Endothelial cell of umbilical vein (primary cell): ENCODE measurements at regions not wholly inside any gene's neighbourhood (a gene's known extent, or its start where the extent isn't known, plus 50 kb on each side); places are given as distances from the start of the nearest gene placed in this dataset.

Experiments
- CTCF ChIP-seq, 2 donors: IDR thresholded peaks; 1 replicate in 1 of 2; 2 replicates in 1 of 2; pipeline ENCODE4 v1.5.1; 2011; ENCODE audit warnings: low read length in 2 of 2, mild to moderate bottlenecking in 2 of 2, moderate library complexity in 2 of 2, control low read depth in 1 of 2, inconsistent platforms in 1 of 2, low read depth in 1 of 2; ENCODE audit not compliant: insufficient read depth in 1 of 2; ENCODE audit errors: extremely low read depth in 1 of 2
- EZH2 ChIP-seq: IDR thresholded peaks from 2 replicates; pipeline ENCODE4 v1.6.1; 2012; ENCODE audit warnings: borderline replicate concordance, low read depth, mild to moderate bottlenecking, moderate library complexity, low read length, inconsistent platforms; ENCODE audit not compliant: severe bottlenecking
- FOS ChIP-seq: IDR thresholded peaks from 2 replicates; pipeline ENCODE4 v1.6.1; 2011; ENCODE audit warnings: mild to moderate bottlenecking, low read length, moderate library complexity, borderline replicate concordance; ENCODE audit not compliant: insufficient read depth
- GATA2 ChIP-seq: IDR thresholded peaks from 2 replicates; pipeline ENCODE4 v1.7.0; 2011; ENCODE audit warnings: low read depth, mild to moderate bottlenecking, moderate library complexity, mixed read lengths, low read length; ENCODE audit not compliant: insufficient read length, insufficient read depth
- JUN ChIP-seq: IDR thresholded peaks from 2 replicates; pipeline ENCODE4 v1.6.1; 2011; ENCODE audit warnings: borderline replicate concordance, low read depth; ENCODE audit not compliant: insufficient read length, insufficient read depth
- POLR2A ChIP-seq: IDR thresholded peaks from 2 replicates; pipeline ENCODE4 v1.6.1; 2012; ENCODE audit warnings: low read depth, mild to moderate bottlenecking, control low read depth, low read length
- POLR2AphosphoS5 ChIP-seq: IDR thresholded peaks from 2 replicates; pipeline ENCODE4 v1.6.1; 2012; ENCODE audit warnings: low read depth, mild to moderate bottlenecking, control low read depth, low read length, moderate library complexity; ENCODE audit not compliant: insufficient read depth
- TF ChIP-seq, protein P1 (sequence below): IDR thresholded peaks from 2 replicates; pipeline ENCODE4 v1.6.1; 2011; ENCODE audit not compliant: insufficient read depth, insufficient read length

DNA sequence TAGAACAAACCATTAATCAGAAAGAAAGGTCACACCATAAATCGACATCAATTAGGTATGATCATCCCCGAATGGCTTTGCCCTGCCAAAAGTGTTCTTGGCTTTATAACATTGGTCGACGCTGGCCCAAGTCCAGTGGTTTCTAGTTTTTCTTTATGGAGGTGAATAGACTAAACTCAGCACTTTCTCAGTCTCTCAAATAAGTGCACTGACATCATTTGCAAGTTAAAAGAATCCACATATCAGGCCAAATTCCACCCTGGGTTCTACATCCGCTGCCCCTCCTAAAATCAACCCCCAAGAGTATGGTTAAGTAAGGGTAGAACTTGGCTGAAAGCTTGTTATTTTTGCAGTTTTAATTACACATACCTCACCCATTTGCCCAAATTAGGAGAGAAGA, 314.3 kb downstream of the C12orf75 start:
- no peak for TF ChIP-seq POLR2A
- TF ChIP-seq POLR2AphosphoS5 = no peak
- no peak for TF ChIP-seq CTCF (IDR thresholded peaks at IDR 0.05; ENCODE audit: extremely low read depth in 1 of 2, insufficient read depth in 1 of 2, low read depth in 1 of 2, low read length in 2 of 2)
- TF ChIP-seq FOS = no peak
- no peak for TF ChIP-seq GATA2
- TF ChIP-seq, protein P1, sequence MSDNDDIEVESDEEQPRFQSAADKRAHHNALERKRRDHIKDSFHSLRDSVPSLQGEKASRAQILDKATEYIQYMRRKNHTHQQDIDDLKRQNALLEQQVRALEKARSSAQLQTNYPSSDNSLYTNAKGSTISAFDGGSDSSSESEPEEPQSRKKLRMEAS = no peak
- no peak for TF ChIP-seq EZH2
- TF ChIP-seq JUN = no peak
